ENCODE measurements at regions not wholly inside any gene's neighbourhood (a gene's known extent, or its start where the extent isn't known, plus 50 kb on each side); places are given as distances from the start of the nearest gene placed in this dataset.

- intact Hi-C loops (cut with micrococcal nuclease), result no loop called here
- H3K27me3 ChIP-seq (ENCODE audit: control insufficient read depth, insufficient read depth, low read length), result no peaks in the 10 kb centered on the region
- H2AK5ac ChIP-seq (ENCODE audit: low read depth, low read length), result no peak overlapping the region
- H2BK20ac ChIP-seq (ENCODE audit: low read depth, low read length), result no peak overlapping the region
- ChIA-PET POLR2A (ENCODE audit: unreplicated experiment) (no interaction called here), CTCF (no interaction called here)
- no peak overlapping the region for H2AK9ac ChIP-seq (replicated peaks; ENCODE audit: low read depth, low read length, poor library complexity)
- no peak overlapping the region for H4K5ac ChIP-seq (ENCODE audit: low read depth, low read length)
- H3K4me1 ChIP-seq (ENCODE audit: control insufficient read depth, insufficient read depth, low read length), result no peaks in the 10 kb centered on the region
- no peak overlapping the region for H3K4ac ChIP-seq (ENCODE audit: low read depth, low read length)
- no peak overlapping the region for H3K18ac ChIP-seq (ENCODE audit: low read depth, low read length)
- H3K27ac ChIP-seq (ENCODE audit: insufficient read depth, low read length), result no peak overlapping the region
- H3K4me3 ChIP-seq (ENCODE audit: insufficient read depth, low read depth, low read length), result no peak overlapping the region
- ATAC-seq (ENCODE audit: low read depth) (no peak), DNase-seq (no peak)
- no peaks in the 10 kb centered on the region for H3K36me3 ChIP-seq (ENCODE audit: control insufficient read depth, insufficient read depth, low read length)
- no peaks in the 10 kb centered on the region for H3K79me1 ChIP-seq (ENCODE audit: low read depth in 1 of 2, low read length in 2 of 2)
- no peaks in the 10 kb centered on the region for H3K9me1 ChIP-seq (ENCODE audit: insufficient read depth, low read length)
- no peaks in the 10 kb centered on the region for H4K20me1 ChIP-seq (ENCODE audit: insufficient read depth, low read length)
- no peak overlapping the region for H3K4me2 ChIP-seq (ENCODE audit: low read depth, low read length)
- BruUV-seq (replicated peaks), result no TSS peak
- no peak overlapping the region for H3K23ac ChIP-seq (ENCODE audit: low read depth, low read length)
- no peak overlapping the region for H3K56ac ChIP-seq (ENCODE audit: extremely low read depth, insufficient read depth, low read length)
- WGBS, 2 experiments (ENCODE audit: extremely low coverage in 2 of 2, insufficient read length in 1 of 2), result no CpG with 5 or more reads among the region's 1 CpG
- H3K9me3 ChIP-seq (ENCODE audit: control insufficient read depth, insufficient read depth, low read length), result peaks cover 2% of the 10 kb centered on the region; the same call in 1 of the 2 replicates
- no peak overlapping the region for H3K14ac ChIP-seq (replicated peaks; ENCODE audit: low read depth, low read length)
- no peak for TF ChIP-seq FOS (IDR thresholded peaks at IDR 0.05; ENCODE audit: low read depth, low read length)
- TF ChIP-seq RAD21 (IDR thresholded peaks at IDR 0.05; ENCODE audit: low read length), result no peak
- no peak for TF ChIP-seq USF2 (IDR thresholded peaks at IDR 0.05; ENCODE audit: low read depth, low read length)
- no peak for TF ChIP-seq CHD1 (IDR thresholded peaks at IDR 0.05; ENCODE audit: low read depth, low read length)
- no peak for TF ChIP-seq ELK1 (IDR thresholded peaks at IDR 0.05; ENCODE audit: borderline replicate concordance, low read depth, low read length)
- no peak for TF ChIP-seq RFX5 (IDR thresholded peaks at IDR 0.05; ENCODE audit: low read depth, low read length)
- no peak for TF ChIP-seq MAFK (IDR thresholded peaks at IDR 0.05; ENCODE audit: low read depth, low read length)
- no peak for TF ChIP-seq MAZ (IDR thresholded peaks at IDR 0.05; ENCODE audit: borderline replicate concordance, low read depth, low read length)
- TF ChIP-seq, protein P1, sequence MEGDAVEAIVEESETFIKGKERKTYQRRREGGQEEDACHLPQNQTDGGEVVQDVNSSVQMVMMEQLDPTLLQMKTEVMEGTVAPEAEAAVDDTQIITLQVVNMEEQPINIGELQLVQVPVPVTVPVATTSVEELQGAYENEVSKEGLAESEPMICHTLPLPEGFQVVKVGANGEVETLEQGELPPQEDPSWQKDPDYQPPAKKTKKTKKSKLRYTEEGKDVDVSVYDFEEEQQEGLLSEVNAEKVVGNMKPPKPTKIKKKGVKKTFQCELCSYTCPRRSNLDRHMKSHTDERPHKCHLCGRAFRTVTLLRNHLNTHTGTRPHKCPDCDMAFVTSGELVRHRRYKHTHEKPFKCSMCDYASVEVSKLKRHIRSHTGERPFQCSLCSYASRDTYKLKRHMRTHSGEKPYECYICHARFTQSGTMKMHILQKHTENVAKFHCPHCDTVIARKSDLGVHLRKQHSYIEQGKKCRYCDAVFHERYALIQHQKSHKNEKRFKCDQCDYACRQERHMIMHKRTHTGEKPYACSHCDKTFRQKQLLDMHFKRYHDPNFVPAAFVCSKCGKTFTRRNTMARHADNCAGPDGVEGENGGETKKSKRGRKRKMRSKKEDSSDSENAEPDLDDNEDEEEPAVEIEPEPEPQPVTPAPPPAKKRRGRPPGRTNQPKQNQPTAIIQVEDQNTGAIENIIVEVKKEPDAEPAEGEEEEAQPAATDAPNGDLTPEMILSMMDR (conservative IDR thresholded peaks at IDR 0.05; ENCODE audit: low read depth, low read length), result no peak
- no peak for TF ChIP-seq MXI1 (IDR thresholded peaks at IDR 0.05; ENCODE audit: borderline replicate concordance, low read depth, low read length)
- H4K91ac ChIP-seq (ENCODE audit: insufficient read depth, low read depth, low read length), result no peak overlapping the region
- dilution Hi-C loops (cut with HindIII; ENCODE audit: low sequenced_read_pairs, unreplicated experiment), result no loop called here
- H2AFZ ChIP-seq (replicated peaks; ENCODE audit: low read length, poor library complexity), result no peak overlapping the region
- H2BK120ac ChIP-seq (ENCODE audit: low read depth, low read length), result no peak overlapping the region
- in situ Hi-C loops (cut with MboI; ENCODE audit: low sequenced_read_pairs), result no loop called here
- H3K9ac ChIP-seq (ENCODE audit: low read depth, low read length), result no peak overlapping the region
- H4K8ac ChIP-seq (ENCODE audit: low read depth in 2 of 2, low read length in 2 of 2), result no peak overlapping the region
- no peak overlapping the region for H2BK5ac ChIP-seq (ENCODE audit: low read depth, low read length, poor library complexity, severe bottlenecking)
- no peak overlapping the region for H2BK15ac ChIP-seq (ENCODE audit: low read depth, low read length)
These were observed 214.6 kb downstream of the GABRG2 start for GRCh38 chr5:162282191-162282590.

Measured in IMR-90 (cell line).